ENCODE measurements at regions not wholly inside any gene's neighbourhood (a gene's known extent, or its start where the extent isn't known, plus 50 kb on each side); places are given as distances from the start of the nearest gene placed in this dataset.

GRCh38 chr3:95407709-95408463 lies 1345.0 kb downstream of the NSUN3 start:
- TF ChIP-seq CTCF (IDR thresholded peaks at IDR 0.05; ENCODE audit: low read depth, low read length) (no peak), POLR2A (IDR thresholded peaks at IDR 0.05; ENCODE audit: extremely low read depth, insufficient read length) (no peak), MYC (IDR thresholded peaks at IDR 0.05; ENCODE audit: low read depth, low read length) (no peak)
